Mesenchymal stem cell (in vitro differentiated cells and primary cell): ENCODE measurements at regions not wholly inside any gene's neighbourhood (a gene's known extent, or its start where the extent isn't known, plus 50 kb on each side); places are given as distances from the start of the nearest gene placed in this dataset.
A peak's percentile ranks its signal among the peaks of the same experiment; 100 is the strongest.

ENCODE experiments used
- DNase-seq: peaks from one replicate; pipeline ENCODE4 v3.0.0-alpha.2; 2013
- H2AFZ ChIP-seq: one replicate; pipeline ENCODE4 v1.6.1; 2013; ENCODE audit warnings: low read depth, mild to moderate bottlenecking, control low read depth, inconsistent platforms, low read length, moderate library complexity
- H2AK5ac ChIP-seq: 2 replicates; pipeline ENCODE4 v1.6.1; 2013; ENCODE audit warnings: low read length, moderate library complexity, mild to moderate bottlenecking, inconsistent platforms; ENCODE audit not compliant: severe bottlenecking
- H2BK120ac ChIP-seq: one replicate; pipeline ENCODE4 v1.6.1; 2013; ENCODE audit warnings: low read depth, mild to moderate bottlenecking, inconsistent platforms, low read length, moderate library complexity
- H2BK12ac ChIP-seq, 2 experiments: one replicate each; pipeline ENCODE4 v1.6.1; 2013; ENCODE audit warnings: inconsistent platforms in 2 of 2, low read length in 2 of 2, mild to moderate bottlenecking in 2 of 2, moderate library complexity in 2 of 2, control low read depth in 1 of 2
- H2BK15ac ChIP-seq: one replicate; pipeline ENCODE4 v1.6.1; 2013; ENCODE audit warnings: mild to moderate bottlenecking, low read depth, inconsistent platforms; ENCODE audit not compliant: poor library complexity, severe bottlenecking
- H2BK5ac ChIP-seq: 2 replicates; pipeline ENCODE4 v1.6.1; 2013; ENCODE audit warnings: low read depth, mild to moderate bottlenecking, low read length, control low read depth, inconsistent platforms; ENCODE audit not compliant: poor library complexity, severe bottlenecking
- H3K14ac ChIP-seq, 2 experiments: one replicate each; pipeline ENCODE4 v1.6.1; 2013; ENCODE audit warnings: inconsistent platforms in 2 of 2, low read length in 2 of 2, control low read depth in 1 of 2, mild to moderate bottlenecking in 1 of 2, moderate library complexity in 1 of 2
- H3K18ac ChIP-seq, 2 experiments: one replicate each; pipeline ENCODE4 v1.6.1; 2013; ENCODE audit warnings: inconsistent platforms in 2 of 2, low read length in 2 of 2, control low read depth in 1 of 2, low read depth in 1 of 2, mild to moderate bottlenecking in 1 of 2
- H3K23ac ChIP-seq, 2 experiments: one replicate each; pipeline ENCODE4 v1.6.1; 2013; ENCODE audit warnings: inconsistent platforms in 2 of 2, low read length in 2 of 2, mild to moderate bottlenecking in 2 of 2, moderate library complexity in 2 of 2, control low read depth in 1 of 2
- H3K27ac ChIP-seq: 2 replicates; pipeline ENCODE4 v1.5.1; 2013; ENCODE audit warnings: mild to moderate bottlenecking, moderate library complexity, low read length, control low read depth, inconsistent platforms; ENCODE audit not compliant: poor library complexity, severe bottlenecking
- H3K27me3 ChIP-seq, 2 experiments: 2 replicates each; pipeline versions ENCODE4 v1.6.1 to v1.7.0; 2013; ENCODE audit warnings: low read length in 2 of 2, mild to moderate bottlenecking in 2 of 2, moderate library complexity in 2 of 2, control low read depth in 1 of 2, inconsistent platforms in 1 of 2; ENCODE audit not compliant: control insufficient read depth in 1 of 2, insufficient read depth in 1 of 2
- H3K36me3 ChIP-seq, 2 experiments: 2 replicates each; pipeline versions ENCODE4 v1.6.1 to v1.7.0; 2013; ENCODE audit warnings: low read length in 2 of 2, control low read depth in 1 of 2, inconsistent platforms in 1 of 2, low read depth in 1 of 2, mild to moderate bottlenecking in 1 of 2; ENCODE audit not compliant: insufficient read depth in 2 of 2, control insufficient read depth in 1 of 2
- H3K4ac ChIP-seq, 2 experiments: one replicate each; pipeline ENCODE4 v1.6.1; 2013; ENCODE audit warnings: inconsistent platforms in 2 of 2, low read length in 2 of 2, mild to moderate bottlenecking in 2 of 2, moderate library complexity in 2 of 2, control low read depth in 1 of 2, low read depth in 1 of 2
- H3K4me1 ChIP-seq: 2 replicates; pipeline ENCODE4 v1.6.1; 2013; ENCODE audit warnings: low read depth, low read length, control low read depth; ENCODE audit not compliant: control insufficient read depth, insufficient read depth
- H3K4me2 ChIP-seq: 2 replicates; pipeline ENCODE4 v1.6.1; 2013; ENCODE audit warnings: low read length, mild to moderate bottlenecking, inconsistent platforms; ENCODE audit not compliant: poor library complexity, severe bottlenecking
- H3K4me3 ChIP-seq, 2 experiments: 2 replicates each; pipeline versions ENCODE4 v1.5.1 to v1.7.0; 2013; ENCODE audit warnings: low read length in 2 of 2, mild to moderate bottlenecking in 2 of 2, control low read depth in 1 of 2, low read depth in 1 of 2; ENCODE audit not compliant: insufficient read depth in 1 of 2
- H3K79me1 ChIP-seq: replicated peaks from 2 replicates; pipeline ENCODE4 v1.6.1; 2013; ENCODE audit warnings: mild to moderate bottlenecking, control low read depth, low read length, inconsistent platforms; ENCODE audit not compliant: poor library complexity, severe bottlenecking
- H3K9ac ChIP-seq: 2 replicates; pipeline ENCODE4 v1.7.0; 2013; ENCODE audit warnings: mild to moderate bottlenecking, low read length, moderate library complexity
- H3K9me3 ChIP-seq: 2 replicates; pipeline ENCODE4 v1.7.0; 2013; ENCODE audit warnings: mild to moderate bottlenecking, low read length; ENCODE audit not compliant: control insufficient read depth
- H4K8ac ChIP-seq: one replicate; pipeline ENCODE4 v1.6.1; 2013; ENCODE audit warnings: inconsistent platforms, mild to moderate bottlenecking, low read length, moderate library complexity
- H4K91ac ChIP-seq: one replicate; pipeline ENCODE4 v1.6.1; 2013; ENCODE audit warnings: mild to moderate bottlenecking, low read length, inconsistent platforms
- WGBS: methylation state at CpG from one replicate; pipeline ENCODE4 v1.1.7; 2013; ENCODE audit warnings: mixed read lengths; 5-methylcytosine and 5-hydroxymethylcytosine counted together

- H3K79me1 ChIP-seq, result no peaks in the 10 kb centered on the region
- no peak overlapping the region for H3K4ac ChIP-seq
- no peaks in the 10 kb centered on the region for H3K27me3 ChIP-seq
- 85% methylated on average over 8 of the region's 8 CpGs for WGBS
- no peak overlapping the region for H2AK5ac ChIP-seq
- H3K4me2 ChIP-seq, result no peak overlapping the region
- H3K18ac ChIP-seq, result no peak overlapping the region
- H2BK15ac ChIP-seq, result no peak overlapping the region
- no peaks in the 10 kb centered on the region for H3K36me3 ChIP-seq
- H3K9ac ChIP-seq, result no peak overlapping the region
- no peak overlapping the region for H2BK120ac ChIP-seq
- H4K91ac ChIP-seq, result no peak overlapping the region
- H3K23ac ChIP-seq, result no peak overlapping the region
- H3K14ac ChIP-seq, result no peak overlapping the region
- H4K8ac ChIP-seq, result no peak overlapping the region
- no peaks in the 10 kb centered on the region for H3K9me3 ChIP-seq
- no peak overlapping the region for H3K27ac ChIP-seq
- no peak overlapping the region for H2BK12ac ChIP-seq
- H3K4me3 ChIP-seq, result no peak overlapping the region
- H2AFZ ChIP-seq, result no peak overlapping the region
- no peaks in the 10 kb centered on the region for H3K4me1 ChIP-seq
- no peak for DNase-seq
- no peak overlapping the region for H2BK5ac ChIP-seq
These were observed 94.2 kb downstream of the HTR5A start for GRCh38 chr7:155164316-155164715.

GRCh38 chr7:155166108-155166507 is 96.0 kb downstream of the HTR5A start:
- Histone ChIP-seq H2BK5ac (no peak overlapping the region), H4K8ac (no peak overlapping the region), H2BK120ac (no peak overlapping the region), H3K14ac (no peak overlapping the region), H3K18ac (no peak overlapping the region), H3K27me3 (peaks cover 0 to 5% of the 10 kb centered on the region in 2 experiments), H3K4ac (no peak overlapping the region), H2AK5ac (no peak overlapping the region), H3K79me1 (no peaks in the 10 kb centered on the region), H3K23ac (no peak overlapping the region), H3K4me3 (no peak overlapping the region), H3K4me1 (no peaks in the 10 kb centered on the region), H4K91ac (no peak overlapping the region), H2BK12ac (no peak overlapping the region), H2BK15ac (no peak overlapping the region), H3K9me3 (no peaks in the 10 kb centered on the region), H3K9ac (peak overlapping the region; percentile 78), H2AFZ (no peak overlapping the region), H3K36me3 (no peaks in the 10 kb centered on the region), H3K27ac (no peak overlapping the region), H3K4me2 (no peak overlapping the region)
- WGBS, result 69% methylated on average over 11 of the region's 11 CpGs
- DNase-seq, result no peak

- H3K36me3 ChIP-seq, result no peaks in the 10 kb centered on the region
- 89% methylated on average over 28 of the region's 28 CpGs for WGBS
These were observed 96.7 kb downstream of the HTR5A start for GRCh38 chr7:155166673-155167370.

GRCh38 chr7:155167706-155168365 is 97.7 kb downstream of the HTR5A start:
- Histone ChIP-seq H3K4me3 (no peak overlapping the region), H4K91ac (no peak overlapping the region), H3K9ac (no peak overlapping the region), H3K9me3 (peaks cover 3% of the 10 kb centered on the region), H3K4me2 (no peak overlapping the region), H3K4ac (no peak overlapping the region), H3K14ac (no peak overlapping the region), H2BK12ac (no peak overlapping the region), H3K27me3 (peaks cover 0 to 18% of the 10 kb centered on the region in 2 experiments), H3K79me1 (no peaks in the 10 kb centered on the region), H3K36me3 (no peaks in the 10 kb centered on the region), H2AK5ac (no peak overlapping the region), H2AFZ (no peak overlapping the region), H3K4me1 (no peaks in the 10 kb centered on the region), H4K8ac (no peak overlapping the region), H2BK15ac (no peak overlapping the region), H3K27ac (no peak overlapping the region), H3K23ac (no peak overlapping the region), H3K18ac (no peak overlapping the region), H2BK120ac (no peak overlapping the region), H2BK5ac (no peak overlapping the region)
- DNase-seq, result no peak
- 75% methylated on average over 16 of the region's 19 CpGs for WGBS

More at GRCh38 chr7:155166673-155167370, 96.7 kb downstream of the HTR5A start:
- no peak overlapping the region for H3K4me2 ChIP-seq
- H2BK12ac ChIP-seq, result no peak overlapping the region
- H2BK120ac ChIP-seq, result no peak overlapping the region
- H2AK5ac ChIP-seq, result no peak overlapping the region
- no peaks in the 10 kb centered on the region for H3K9me3 ChIP-seq
- H4K91ac ChIP-seq, result no peak overlapping the region
- DNase-seq, result peak; percentile 5
- H2AFZ ChIP-seq, result no peak overlapping the region
- no peaks in the 10 kb centered on the region for H3K79me1 ChIP-seq
- H3K4me1 ChIP-seq, result no peaks in the 10 kb centered on the region
- H3K14ac ChIP-seq, result no peak overlapping the region
- no peak overlapping the region for H3K4me3 ChIP-seq
- H2BK15ac ChIP-seq, result no peak overlapping the region
- H3K27ac ChIP-seq, result no peak overlapping the region
- H3K4ac ChIP-seq, result no peak overlapping the region
- H4K8ac ChIP-seq, result no peak overlapping the region
- H3K23ac ChIP-seq, result no peak overlapping the region
- H2BK5ac ChIP-seq, result no peak overlapping the region
- peak overlapping the region; percentile 78 for H3K9ac ChIP-seq
- peaks cover 0 to 8% of the 10 kb centered on the region in 2 experiments for H3K27me3 ChIP-seq
- no peak overlapping the region for H3K18ac ChIP-seq
